ENCODE measurements at regions not wholly inside any gene's neighbourhood (a gene's known extent, or its start where the extent isn't known, plus 50 kb on each side); places are given as distances from the start of the nearest gene placed in this dataset.

DNA sequence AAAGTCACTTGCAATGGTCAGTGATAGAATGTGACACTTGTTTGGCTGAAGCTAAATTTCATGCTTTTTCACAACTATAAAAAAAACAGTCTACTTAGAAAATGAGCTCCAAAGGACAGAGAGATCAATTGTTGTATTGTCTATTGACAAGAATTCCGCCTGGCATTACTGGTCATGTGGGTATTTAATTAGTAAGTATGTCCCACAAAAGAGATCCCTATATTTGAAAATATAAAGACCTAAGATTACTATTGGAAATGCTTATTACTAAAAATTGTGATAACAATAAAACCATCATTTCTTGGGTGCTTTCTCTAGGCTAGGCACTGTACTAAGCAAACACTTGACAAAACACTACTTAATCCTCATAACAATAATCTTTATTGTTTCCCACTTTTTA lies 745.2 kb upstream of the C9orf72 start:
- DNase-seq = no peak
- H4K5ac ChIP-seq (ENCODE audit: low read depth, low read length) = no peak overlapping the region
- H2BK5ac ChIP-seq (ENCODE audit: low read depth, low read length, poor library complexity, severe bottlenecking) = no peak overlapping the region
- WGBS, 2 experiments (ENCODE audit: extremely low coverage in 2 of 2, insufficient read length in 1 of 2) = no CpG with 5 or more reads among the region's 1 CpG
- in situ Hi-C loops (cut with MboI; ENCODE audit: low sequenced_read_pairs) (no loop called here), intact Hi-C loops (cut with micrococcal nuclease) (no loop called here), dilution Hi-C loops (cut with HindIII; ENCODE audit: low sequenced_read_pairs, unreplicated experiment) (no loop called here)
- no peaks in the 10 kb centered on the region for H3K36me3 ChIP-seq (ENCODE audit: control insufficient read depth, insufficient read depth, low read length)
- no peaks in the 10 kb centered on the region for H3K9me3 ChIP-seq (ENCODE audit: control insufficient read depth, insufficient read depth, low read length)
- no peaks in the 10 kb centered on the region for H4K20me1 ChIP-seq (ENCODE audit: insufficient read depth, low read length)
- no peak overlapping the region for H2AK5ac ChIP-seq (ENCODE audit: low read depth, low read length)
- H2BK20ac ChIP-seq (ENCODE audit: low read depth, low read length) = no peak overlapping the region
- H2BK15ac ChIP-seq (ENCODE audit: low read depth, low read length) = no peak overlapping the region
- no peak overlapping the region for H3K4me3 ChIP-seq (ENCODE audit: insufficient read depth, low read depth, low read length)
- CTCF ChIA-PET = no interaction called here
- no peak for ATAC-seq (ENCODE audit: low read depth)
- no peak overlapping the region for H3K27ac ChIP-seq (ENCODE audit: insufficient read depth, low read length)
- no peak overlapping the region for H4K8ac ChIP-seq (ENCODE audit: low read depth in 2 of 2, low read length in 2 of 2)
- no peak overlapping the region for H3K4me2 ChIP-seq (ENCODE audit: low read depth, low read length)
- no peaks in the 10 kb centered on the region for H3K9me1 ChIP-seq (ENCODE audit: insufficient read depth, low read length)
- POLR2A ChIA-PET (ENCODE audit: unreplicated experiment) = no interaction called here
- no peak overlapping the region for H2BK120ac ChIP-seq (ENCODE audit: low read depth, low read length)
- no peak for TF ChIP-seq RAD21 (IDR thresholded peaks at IDR 0.05; ENCODE audit: low read length)
- TF ChIP-seq, protein P1, sequence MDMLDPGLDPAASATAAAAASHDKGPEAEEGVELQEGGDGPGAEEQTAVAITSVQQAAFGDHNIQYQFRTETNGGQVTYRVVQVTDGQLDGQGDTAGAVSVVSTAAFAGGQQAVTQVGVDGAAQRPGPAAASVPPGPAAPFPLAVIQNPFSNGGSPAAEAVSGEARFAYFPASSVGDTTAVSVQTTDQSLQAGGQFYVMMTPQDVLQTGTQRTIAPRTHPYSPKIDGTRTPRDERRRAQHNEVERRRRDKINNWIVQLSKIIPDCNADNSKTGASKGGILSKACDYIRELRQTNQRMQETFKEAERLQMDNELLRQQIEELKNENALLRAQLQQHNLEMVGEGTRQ (IDR thresholded peaks at IDR 0.05; ENCODE audit: low read depth, low read length) = no peak
- no peak for TF ChIP-seq CEBPB (IDR thresholded peaks at IDR 0.05; ENCODE audit: low read depth, low read length)
- TF ChIP-seq, protein P2, sequence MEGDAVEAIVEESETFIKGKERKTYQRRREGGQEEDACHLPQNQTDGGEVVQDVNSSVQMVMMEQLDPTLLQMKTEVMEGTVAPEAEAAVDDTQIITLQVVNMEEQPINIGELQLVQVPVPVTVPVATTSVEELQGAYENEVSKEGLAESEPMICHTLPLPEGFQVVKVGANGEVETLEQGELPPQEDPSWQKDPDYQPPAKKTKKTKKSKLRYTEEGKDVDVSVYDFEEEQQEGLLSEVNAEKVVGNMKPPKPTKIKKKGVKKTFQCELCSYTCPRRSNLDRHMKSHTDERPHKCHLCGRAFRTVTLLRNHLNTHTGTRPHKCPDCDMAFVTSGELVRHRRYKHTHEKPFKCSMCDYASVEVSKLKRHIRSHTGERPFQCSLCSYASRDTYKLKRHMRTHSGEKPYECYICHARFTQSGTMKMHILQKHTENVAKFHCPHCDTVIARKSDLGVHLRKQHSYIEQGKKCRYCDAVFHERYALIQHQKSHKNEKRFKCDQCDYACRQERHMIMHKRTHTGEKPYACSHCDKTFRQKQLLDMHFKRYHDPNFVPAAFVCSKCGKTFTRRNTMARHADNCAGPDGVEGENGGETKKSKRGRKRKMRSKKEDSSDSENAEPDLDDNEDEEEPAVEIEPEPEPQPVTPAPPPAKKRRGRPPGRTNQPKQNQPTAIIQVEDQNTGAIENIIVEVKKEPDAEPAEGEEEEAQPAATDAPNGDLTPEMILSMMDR (conservative IDR thresholded peaks at IDR 0.05; ENCODE audit: low read depth, low read length) = no peak
- no peak for TF ChIP-seq RCOR1 (IDR thresholded peaks at IDR 0.05; ENCODE audit: insufficient replicate concordance, low read length)
- no peak for TF ChIP-seq BHLHE40 (IDR thresholded peaks at IDR 0.05; ENCODE audit: low read depth, low read length)
- TF ChIP-seq, protein P3, sequence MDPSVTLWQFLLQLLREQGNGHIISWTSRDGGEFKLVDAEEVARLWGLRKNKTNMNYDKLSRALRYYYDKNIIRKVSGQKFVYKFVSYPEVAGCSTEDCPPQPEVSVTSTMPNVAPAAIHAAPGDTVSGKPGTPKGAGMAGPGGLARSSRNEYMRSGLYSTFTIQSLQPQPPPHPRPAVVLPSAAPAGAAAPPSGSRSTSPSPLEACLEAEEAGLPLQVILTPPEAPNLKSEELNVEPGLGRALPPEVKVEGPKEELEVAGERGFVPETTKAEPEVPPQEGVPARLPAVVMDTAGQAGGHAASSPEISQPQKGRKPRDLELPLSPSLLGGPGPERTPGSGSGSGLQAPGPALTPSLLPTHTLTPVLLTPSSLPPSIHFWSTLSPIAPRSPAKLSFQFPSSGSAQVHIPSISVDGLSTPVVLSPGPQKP (IDR thresholded peaks at IDR 0.05; ENCODE audit: borderline replicate concordance, low read depth, low read length) = no peak
- TF ChIP-seq CHD1 (IDR thresholded peaks at IDR 0.05; ENCODE audit: low read depth, low read length) = no peak
- no peak for TF ChIP-seq NFE2L2 (IDR thresholded peaks at IDR 0.05; ENCODE audit: low read depth, low read length)
- TF ChIP-seq MAZ (IDR thresholded peaks at IDR 0.05; ENCODE audit: borderline replicate concordance, low read depth, low read length) = no peak
- TF ChIP-seq RFX5 (IDR thresholded peaks at IDR 0.05; ENCODE audit: low read depth, low read length) = no peak
- no peak for TF ChIP-seq FOS (IDR thresholded peaks at IDR 0.05; ENCODE audit: low read depth, low read length)
- no peak for TF ChIP-seq MAFK (IDR thresholded peaks at IDR 0.05; ENCODE audit: low read depth, low read length)
- no peak for TF ChIP-seq MXI1 (IDR thresholded peaks at IDR 0.05; ENCODE audit: borderline replicate concordance, low read depth, low read length)
- no peak for TF ChIP-seq SMC3 (IDR thresholded peaks at IDR 0.05; ENCODE audit: low read depth, low read length)
- no peak for TF ChIP-seq POLR2A (IDR thresholded peaks at IDR 0.05; ENCODE audit: low read depth, low read length)
- no peaks in the 10 kb centered on the region for H3K27me3 ChIP-seq (ENCODE audit: control insufficient read depth, insufficient read depth, low read length)
- H2AFZ ChIP-seq (replicated peaks; ENCODE audit: low read length, poor library complexity) = no peak overlapping the region
- H3K23ac ChIP-seq (ENCODE audit: low read depth, low read length) = no peak overlapping the region
- no peak overlapping the region for H3K56ac ChIP-seq (ENCODE audit: extremely low read depth, insufficient read depth, low read length)
- H3K9ac ChIP-seq (ENCODE audit: low read depth, low read length) = no peak overlapping the region
- H3K18ac ChIP-seq (ENCODE audit: low read depth, low read length) = no peak overlapping the region
- H4K91ac ChIP-seq (ENCODE audit: insufficient read depth, low read depth, low read length) = no peak overlapping the region
- no peaks in the 10 kb centered on the region for H3K4me1 ChIP-seq (ENCODE audit: control insufficient read depth, insufficient read depth, low read length)
- H3K4ac ChIP-seq (ENCODE audit: low read depth, low read length) = no peak overlapping the region
- no TSS peak for BruUV-seq (replicated peaks)
- no peak overlapping the region for H2AK9ac ChIP-seq (replicated peaks; ENCODE audit: low read depth, low read length, poor library complexity)
- no peak overlapping the region for H3K14ac ChIP-seq (replicated peaks; ENCODE audit: low read depth, low read length)
- no peaks in the 10 kb centered on the region for H3K79me1 ChIP-seq (ENCODE audit: low read depth in 1 of 2, low read length in 2 of 2)
